ENCODE measurements at regions not wholly inside any gene's neighbourhood (a gene's known extent, or its start where the extent isn't known, plus 50 kb on each side); places are given as distances from the start of the nearest gene placed in this dataset.
"Not testable (repeated sequence)": the region's sequence is repeated elsewhere in the genome, so short reads cannot be mapped to it uniquely, and the experiment has no call there.

DNA sequence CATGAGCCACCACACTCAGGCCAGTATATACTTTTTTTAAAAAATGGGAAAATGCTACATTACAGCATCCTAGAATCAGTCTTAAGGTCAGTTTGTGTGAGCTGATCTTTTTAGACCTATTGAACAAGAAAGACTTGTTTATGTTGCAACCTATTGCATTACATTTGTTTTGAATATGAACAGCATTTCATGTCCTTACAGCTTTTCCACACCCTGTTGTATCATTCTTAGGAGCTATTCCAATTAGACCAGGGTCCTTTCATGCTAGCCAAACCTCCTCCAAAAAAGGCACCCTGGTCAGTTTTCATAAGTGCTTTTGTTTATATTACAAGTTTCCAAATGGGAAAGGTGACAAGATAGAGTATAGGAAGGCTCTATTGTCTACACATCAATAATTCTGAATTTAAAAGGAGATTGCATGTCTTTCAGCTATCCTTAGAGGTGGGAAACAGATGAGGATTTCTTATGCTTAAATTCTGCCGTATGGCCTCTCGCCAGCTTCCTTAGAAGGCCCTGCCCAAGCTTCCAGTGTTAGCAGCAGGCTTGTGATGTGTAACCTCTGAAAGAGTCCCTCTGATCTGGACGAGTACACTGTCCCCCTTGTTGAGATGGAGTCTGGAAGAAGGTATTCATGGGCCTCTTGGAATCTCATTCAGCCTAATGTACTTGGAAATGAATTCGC, 171.9 kb downstream of the OTUD1 start:
- no peak for DNase-seq
- Mint-ChIP-seq H3K36me3 (ENCODE audit: low read depth) (no peaks in the 10 kb centered on the region), H3K27me3 (ENCODE audit: low read depth) (no peaks in the 10 kb centered on the region), H3K4me3 (no peak overlapping the region), H3K4me1 (ENCODE audit: low read depth) (peaks cover 10% of the 10 kb centered on the region), H3K27ac (no peak overlapping the region), H3K9me3 (no peaks in the 10 kb centered on the region)
- intact Hi-C loops (cut with micrococcal nuclease) = no loop called here
- CTCF ChIA-PET = no interaction called here

DNA sequence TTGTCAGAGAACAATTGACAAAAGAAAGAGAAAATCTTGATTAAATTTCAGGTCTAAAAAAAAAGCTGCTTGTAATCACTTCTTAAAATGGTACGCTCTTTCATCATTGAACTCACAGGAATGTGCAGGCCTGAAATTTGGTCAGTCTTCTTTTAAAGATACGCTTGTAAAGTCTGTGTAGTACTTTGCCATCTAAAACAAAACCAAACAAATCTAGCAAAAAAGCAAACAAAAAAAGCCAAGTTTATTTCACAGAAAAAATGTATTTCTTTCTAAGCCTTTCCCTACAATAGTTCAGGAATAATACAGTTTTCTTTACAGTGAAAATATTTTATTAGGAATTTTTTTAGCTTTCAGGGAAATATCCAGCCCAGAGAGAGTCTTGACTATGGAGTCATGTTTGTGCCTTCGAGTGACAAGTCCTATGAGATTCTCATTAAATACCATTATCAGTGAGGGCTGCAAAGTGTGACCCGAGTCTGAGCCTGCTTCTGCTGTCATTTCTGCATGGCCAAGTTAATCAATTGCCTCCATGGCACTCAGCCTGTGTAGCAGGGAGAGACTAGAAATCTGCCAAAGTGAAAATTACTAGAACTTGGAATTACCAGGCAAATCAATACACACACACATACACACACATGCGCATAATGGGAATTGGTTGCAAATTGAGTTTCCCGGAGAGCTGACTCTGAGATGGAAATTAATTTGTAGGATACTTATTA, 172.6 kb downstream of the OTUD1 start:
- intact Hi-C loops (cut with micrococcal nuclease) = no loop called here

GRCh38 chr10:23613900-23614299, 175.0 kb downstream of the OTUD1 start:
- peaks cover 10% of the 10 kb centered on the region for H3K4me1 Mint-ChIP-seq (ENCODE audit: low read depth)
- H3K9me3 Mint-ChIP-seq = no peaks in the 10 kb centered on the region
- CTCF ChIA-PET = no interaction called here
- intact Hi-C loops (cut with micrococcal nuclease) = no loop called here
- DNase-seq = no peak
- H3K4me3 Mint-ChIP-seq = no peak overlapping the region
- no peaks in the 10 kb centered on the region for H3K27me3 Mint-ChIP-seq (ENCODE audit: low read depth)
- no peak overlapping the region for H3K27ac Mint-ChIP-seq
- H3K36me3 Mint-ChIP-seq (ENCODE audit: low read depth) = no peaks in the 10 kb centered on the region

More for the DNA sequence above, 172.6 kb downstream of the OTUD1 start:
- H3K27me3 Mint-ChIP-seq (ENCODE audit: low read depth) = no peaks in the 10 kb centered on the region
- CTCF ChIA-PET = no interaction called here
- no peak overlapping the region for H3K27ac Mint-ChIP-seq
- peaks cover 10% of the 10 kb centered on the region for H3K4me1 Mint-ChIP-seq (ENCODE audit: low read depth)
- DNase-seq = no peak
- no peaks in the 10 kb centered on the region for H3K9me3 Mint-ChIP-seq
- no peak overlapping the region for H3K4me3 Mint-ChIP-seq
- H3K36me3 Mint-ChIP-seq (ENCODE audit: low read depth) = no peaks in the 10 kb centered on the region

DNA sequence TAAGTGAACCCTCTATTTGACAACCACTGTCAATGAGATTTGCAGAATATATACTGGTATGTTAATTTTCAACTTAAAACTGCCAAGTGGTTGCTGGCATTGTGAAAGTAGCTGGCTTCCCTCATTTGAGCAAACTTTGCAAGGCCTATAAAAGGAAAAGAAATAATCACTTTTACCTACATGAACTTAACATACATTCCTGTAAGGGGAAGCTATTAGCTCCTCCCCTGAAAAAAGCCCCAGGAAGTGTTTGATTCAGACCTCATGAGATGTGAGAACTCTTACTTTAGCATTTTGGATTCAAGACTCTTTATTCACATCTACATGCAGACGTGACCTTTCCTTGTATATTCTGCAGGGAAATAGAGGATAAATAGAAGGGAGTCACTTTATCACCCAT, 175.6 kb downstream of the OTUD1 start:
- peaks cover 10% of the 10 kb centered on the region for H3K4me1 Mint-ChIP-seq (ENCODE audit: low read depth)
- H3K27ac Mint-ChIP-seq = no peak overlapping the region
- no peak for DNase-seq
- intact Hi-C loops (cut with micrococcal nuclease) = no loop called here
- CTCF ChIA-PET = no interaction called here
- H3K36me3 Mint-ChIP-seq (ENCODE audit: low read depth) = no peaks in the 10 kb centered on the region
- no peaks in the 10 kb centered on the region for H3K9me3 Mint-ChIP-seq
- no peak overlapping the region for H3K4me3 Mint-ChIP-seq
- H3K27me3 Mint-ChIP-seq (ENCODE audit: low read depth) = no peaks in the 10 kb centered on the region

DNA sequence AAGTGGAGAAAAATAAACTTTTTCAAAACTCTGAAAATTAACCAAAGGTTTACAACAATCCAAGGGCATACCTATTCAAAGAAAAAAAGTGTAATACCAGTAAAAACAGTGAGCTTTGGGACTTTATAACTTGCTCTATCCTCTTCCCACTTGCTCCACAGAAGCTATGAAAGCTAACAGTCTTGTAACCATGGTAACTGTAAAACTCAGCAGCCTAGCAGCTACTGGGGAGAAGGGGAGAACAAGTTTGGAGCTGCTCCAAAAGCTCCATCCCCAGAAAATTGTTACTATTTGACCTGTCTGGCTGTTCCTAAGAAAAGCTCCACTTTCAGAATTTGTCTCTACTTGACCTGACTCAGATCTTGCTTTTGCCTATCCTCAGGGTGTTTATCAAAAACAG, 191.5 kb downstream of the OTUD1 start:
- intact Hi-C loops (cut with micrococcal nuclease) = no loop called here
- Mint-ChIP-seq H3K4me3 (no peak overlapping the region), H3K9me3 (peaks cover 5% of the 10 kb centered on the region), H3K4me1 (ENCODE audit: low read depth) (no peaks in the 10 kb centered on the region), H3K27ac (no peak overlapping the region), H3K36me3 (ENCODE audit: low read depth) (no peaks in the 10 kb centered on the region), H3K27me3 (ENCODE audit: low read depth) (peaks cover 6% of the 10 kb centered on the region)
- DNase-seq = no peak
- CTCF ChIA-PET = interaction anchor here (1.0 kb wide), 2 partner anchors 27 to 472 kb away, joined by 3 read pairs; no protein-coding TSS in a partner anchor

GRCh38 chr10:23630885-23631284, 192.0 kb downstream of the OTUD1 start:
- H3K4me3 Mint-ChIP-seq = no peak overlapping the region
- no peak for DNase-seq
- no peaks in the 10 kb centered on the region for H3K4me1 Mint-ChIP-seq (ENCODE audit: low read depth)
- no peak overlapping the region for H3K27ac Mint-ChIP-seq
- CTCF ChIA-PET = interaction anchor here (1.0 kb wide), 1 partner anchor 26 kb away, joined by 3 read pairs; no protein-coding TSS in a partner anchor
- peaks cover 5% of the 10 kb centered on the region for H3K9me3 Mint-ChIP-seq
- intact Hi-C loops (cut with micrococcal nuclease) = no loop called here
- H3K36me3 Mint-ChIP-seq (ENCODE audit: low read depth) = no peaks in the 10 kb centered on the region
- peaks cover 6% of the 10 kb centered on the region for H3K27me3 Mint-ChIP-seq (ENCODE audit: low read depth)

- intact Hi-C loops (cut with micrococcal nuclease) = no loop called here
- Mint-ChIP-seq H3K9me3 (no peaks in the 10 kb centered on the region), H3K4me3 (no peak overlapping the region), H3K27ac (no peak overlapping the region), H3K36me3 (ENCODE audit: low read depth) (no peaks in the 10 kb centered on the region), H3K4me1 (ENCODE audit: low read depth) (peaks cover 5% of the 10 kb centered on the region), H3K27me3 (ENCODE audit: low read depth) (peaks cover 9% of the 10 kb centered on the region)
- DNase-seq = no peak
- CTCF ChIA-PET = interaction anchor here (0.6 to 0.9 kb wide), 2 partner anchors 71 to 328 kb away, joined by 3 to 4 read pairs; no protein-coding TSS in a partner anchor
Measured at GRCh38 chr10:23643111-23643780, 204.4 kb downstream of the OTUD1 start.

DNA sequence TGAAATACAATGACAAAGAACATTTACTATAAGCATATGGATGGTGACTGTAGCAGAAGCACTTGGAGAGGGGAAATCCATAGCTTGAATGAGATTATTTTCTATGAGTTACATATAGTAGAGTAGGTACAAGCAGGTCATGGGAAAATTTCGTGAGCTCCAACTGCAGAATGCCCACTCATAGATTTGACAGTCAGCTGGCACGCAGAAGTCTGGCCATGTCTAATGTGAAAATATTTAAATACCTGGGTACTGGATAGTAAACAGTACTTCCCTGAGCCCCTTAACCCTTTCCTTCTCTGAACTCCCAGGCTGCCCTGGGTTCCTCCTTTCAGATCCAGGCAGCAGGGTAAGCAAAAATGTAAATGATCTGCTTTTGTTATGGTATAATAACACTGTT, 209.7 kb downstream of the OTUD1 start:
- H3K9me3 Mint-ChIP-seq = no peaks in the 10 kb centered on the region
- H3K27ac Mint-ChIP-seq = no peak overlapping the region
- peaks cover 2% of the 10 kb centered on the region for H3K4me1 Mint-ChIP-seq (ENCODE audit: low read depth)
- H3K36me3 Mint-ChIP-seq (ENCODE audit: low read depth) = no peaks in the 10 kb centered on the region
- no peak for DNase-seq
- CTCF ChIA-PET = no interaction called here
- no peak overlapping the region for H3K4me3 Mint-ChIP-seq
- H3K27me3 Mint-ChIP-seq (ENCODE audit: low read depth) = peaks cover 9% of the 10 kb centered on the region
- intact Hi-C loops (cut with micrococcal nuclease) = no loop called here

DNA sequence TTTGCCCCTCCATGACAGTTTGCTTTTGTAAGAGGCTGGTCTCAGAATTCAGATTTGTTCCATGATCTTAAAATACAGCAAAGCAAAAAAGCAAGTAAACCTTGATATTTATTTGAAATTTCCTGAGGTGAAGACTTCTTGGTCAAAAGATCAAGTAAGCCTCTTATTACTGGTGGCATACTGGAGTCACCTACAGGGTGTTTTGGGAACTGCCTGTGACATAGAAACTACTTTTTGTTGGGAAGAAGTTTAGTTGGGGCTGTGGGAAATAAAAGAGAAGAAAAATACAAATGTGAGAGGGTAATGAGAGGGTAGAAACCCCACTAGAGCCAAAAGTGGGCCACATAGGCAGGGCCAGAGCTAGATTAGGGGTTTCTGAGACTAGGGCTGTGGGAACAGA, 217.9 kb downstream of the OTUD1 start:
- DNase-seq = peak; percentile 16
- H3K4me1 Mint-ChIP-seq (ENCODE audit: low read depth) = peaks cover 2% of the 10 kb centered on the region
- H3K27me3 Mint-ChIP-seq (ENCODE audit: low read depth) = peaks cover 4% of the 10 kb centered on the region
- intact Hi-C loops (cut with micrococcal nuclease) = loop anchor here (1.0 to 5.0 kb wide), 5 partner anchors 121 to 499 kb away; no protein-coding TSS in a partner anchor
- H3K27ac Mint-ChIP-seq = no peak overlapping the region
- H3K9me3 Mint-ChIP-seq = no peaks in the 10 kb centered on the region
- no peaks in the 10 kb centered on the region for H3K36me3 Mint-ChIP-seq (ENCODE audit: low read depth)
- CTCF ChIA-PET = interaction anchor here (0.6 to 1.7 kb wide), 7 partner anchors 15 to 500 kb away, joined by 3 read pairs; no protein-coding TSS in a partner anchor
- no peak overlapping the region for H3K4me3 Mint-ChIP-seq

GRCh38 chr10:23657677-23658076, 218.8 kb downstream of the OTUD1 start:
- Mint-ChIP-seq H3K4me1 (ENCODE audit: low read depth) (peaks cover 2% of the 10 kb centered on the region), H3K4me3 (no peak overlapping the region), H3K9me3 (no peaks in the 10 kb centered on the region), H3K27me3 (ENCODE audit: low read depth) (peaks cover 6% of the 10 kb centered on the region), H3K27ac (no peak overlapping the region), H3K36me3 (ENCODE audit: low read depth) (no peaks in the 10 kb centered on the region)
- CTCF ChIA-PET = interaction anchor here (0.9 to 1.7 kb wide), 4 partner anchors 8 to 363 kb away, joined by 3 read pairs; no protein-coding TSS in a partner anchor
- no peak for DNase-seq
- intact Hi-C loops (cut with micrococcal nuclease) = loop anchor here (2.0 to 5.0 kb wide), 2 partner anchors 363 to 500 kb away; no protein-coding TSS in a partner anchor

GRCh38 chr10:23671866-23672265, 233.0 kb downstream of the OTUD1 start:
- H3K36me3 Mint-ChIP-seq (ENCODE audit: low read depth); intact Hi-C loops (cut with micrococcal nuclease); H3K27ac Mint-ChIP-seq; DNase-seq; H3K4me1 Mint-ChIP-seq (ENCODE audit: low read depth); H3K4me3 Mint-ChIP-seq; H3K9me3 Mint-ChIP-seq; CTCF ChIA-PET: not testable (repeated sequence)
- peaks cover 12% of the 10 kb centered on the region for H3K27me3 Mint-ChIP-seq (ENCODE audit: low read depth)

DNA sequence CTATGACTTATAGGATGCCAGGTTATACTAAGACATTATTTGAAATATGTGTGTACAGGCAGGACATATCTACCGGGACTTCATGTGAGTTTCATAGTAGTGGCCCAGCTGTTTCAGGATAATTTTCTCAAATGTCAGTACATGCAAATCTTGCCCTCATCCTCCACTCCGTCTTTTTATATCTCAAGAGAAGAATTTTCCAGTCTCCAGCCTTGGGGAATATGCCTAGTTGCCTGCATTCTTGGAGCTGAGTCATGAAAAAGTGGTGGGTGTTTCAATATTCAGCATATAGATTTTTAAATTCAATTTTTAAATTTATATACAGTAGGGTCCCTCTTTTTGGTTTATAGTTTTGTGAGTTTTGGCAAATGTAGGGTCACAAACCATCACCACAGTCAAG, 236.7 kb downstream of the OTUD1 start:
- H3K27me3 Mint-ChIP-seq (ENCODE audit: low read depth) = peaks cover 17% of the 10 kb centered on the region
- DNase-seq = no peak
- H3K4me3 Mint-ChIP-seq = no peak overlapping the region
- H3K36me3 Mint-ChIP-seq (ENCODE audit: low read depth) = no peaks in the 10 kb centered on the region
- peaks cover 2% of the 10 kb centered on the region for H3K9me3 Mint-ChIP-seq
- intact Hi-C loops (cut with micrococcal nuclease) = no loop called here
- CTCF ChIA-PET = no interaction called here
- no peaks in the 10 kb centered on the region for H3K4me1 Mint-ChIP-seq (ENCODE audit: low read depth)
- H3K27ac Mint-ChIP-seq = no peak overlapping the region
